Activated T-cell treated with anti-CD3 and anti-CD28 coated beads for 48 hours (primary cell): ENCODE measurements at regions not wholly inside any gene's neighbourhood (a gene's known extent, or its start where the extent isn't known, plus 50 kb on each side); places are given as distances from the start of the nearest gene placed in this dataset.
"Not testable (repeated sequence)": the region's sequence is repeated elsewhere in the genome, so short reads cannot be mapped to it uniquely, and the experiment has no call there.

Experiments used
- DNase-seq: peaks from one replicate; pipeline ENCODE4 v3.0.0-alpha.2; 2020; ENCODE audit warnings: low read depth

DNA sequence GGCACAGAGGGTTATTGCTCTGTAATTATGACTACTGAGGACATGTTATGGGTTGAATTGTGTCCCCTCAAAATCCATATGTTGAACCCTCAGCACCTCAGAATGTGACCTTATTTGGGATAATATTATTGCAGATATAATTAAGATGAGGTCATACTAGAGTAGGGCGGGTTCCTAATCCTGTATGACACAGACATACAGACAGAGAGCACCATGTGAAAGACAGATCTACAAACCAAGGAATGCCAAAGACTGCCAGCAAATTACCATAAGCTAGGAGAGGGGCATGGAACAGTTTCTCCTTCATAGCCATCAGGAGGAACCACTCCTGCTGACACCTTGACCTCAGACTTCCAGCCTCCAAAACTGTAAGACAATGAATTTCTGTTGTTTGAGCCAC is 115.2 kb upstream of the OTUD4 start:
- DNase-seq, result no peak

DNA sequence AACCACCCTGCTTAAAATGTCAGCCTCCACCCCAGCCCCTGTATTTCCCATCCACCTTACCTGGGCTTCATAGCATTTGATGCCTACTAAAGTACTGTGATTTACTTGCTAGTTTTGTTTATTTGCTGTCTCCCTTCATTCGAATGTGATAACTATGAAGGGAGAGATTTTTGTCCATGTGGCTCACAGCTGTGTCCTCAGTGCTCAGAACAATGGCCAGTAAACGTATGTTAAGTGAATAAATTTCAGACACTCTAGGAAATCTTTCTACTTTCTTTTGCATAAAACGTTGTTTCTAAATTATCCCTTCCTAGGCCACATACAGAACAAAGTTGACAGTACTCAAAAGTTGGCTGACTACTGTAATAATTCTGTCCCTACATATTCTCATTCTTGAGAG is 114.7 kb upstream of the OTUD4 start:
- DNase-seq, result no peak

GRCh38 chr4:145293658-145294057 is 113.3 kb upstream of the OTUD4 start:
- DNase-seq, result no peak

GRCh38 chr4:145290955-145291354 is 110.6 kb upstream of the OTUD4 start:
- DNase-seq, result no peak

DNA sequence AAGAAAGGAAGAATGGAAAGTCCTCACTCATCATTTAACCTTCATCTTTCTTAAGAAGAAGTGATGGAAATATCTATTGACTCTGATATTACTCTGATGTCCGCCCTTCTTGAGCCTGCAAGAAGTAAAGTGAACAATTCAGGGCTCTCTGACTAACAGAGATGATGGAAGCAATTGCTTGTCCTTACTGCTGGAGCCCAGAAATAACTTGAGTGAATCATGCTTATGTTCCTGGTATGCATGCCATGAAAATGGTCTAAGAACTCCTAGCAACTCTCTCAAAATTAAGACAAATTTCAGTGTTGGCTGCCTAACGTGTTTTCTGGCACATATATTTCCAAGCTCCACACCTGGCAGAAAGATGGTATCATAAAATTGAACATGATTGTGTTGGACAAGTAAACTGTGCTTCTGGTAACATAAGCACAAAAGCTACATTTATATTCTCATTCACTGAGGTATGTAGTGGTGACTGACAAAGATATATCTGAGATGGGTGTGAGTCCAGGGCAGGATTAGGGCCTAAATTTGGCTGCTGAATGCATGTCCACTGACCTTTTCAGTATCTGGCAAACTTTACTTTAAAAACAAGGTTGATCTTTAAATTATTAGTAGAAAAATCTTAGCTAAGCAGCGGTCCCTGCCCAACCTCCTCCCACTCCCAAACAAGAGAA is 109.2 kb upstream of the OTUD4 start:
- no peak for DNase-seq

- no peak for DNase-seq
These were observed 107.0 kb upstream of the OTUD4 start for GRCh38 chr4:145287351-145287750.

DNA sequence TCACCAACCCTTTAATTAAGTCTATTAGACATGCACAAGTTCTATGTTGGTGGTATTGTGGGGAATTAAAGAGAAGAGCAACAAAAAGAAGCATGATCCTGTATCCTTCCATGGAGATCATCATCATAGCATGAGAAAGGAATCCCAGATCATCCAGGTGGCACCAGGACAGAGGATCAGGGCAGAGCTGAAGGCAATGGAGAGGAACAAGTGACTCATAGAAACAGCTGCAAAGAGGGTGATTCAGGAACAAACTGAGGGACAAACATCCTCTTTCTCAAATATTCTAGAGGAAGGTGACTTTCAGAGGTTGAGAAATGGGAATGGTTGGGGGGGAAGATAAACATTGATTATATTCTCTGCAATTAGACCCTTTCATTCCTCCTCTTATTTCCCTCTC is 105.5 kb upstream of the OTUD4 start:
- DNase-seq, result no peak

DNA sequence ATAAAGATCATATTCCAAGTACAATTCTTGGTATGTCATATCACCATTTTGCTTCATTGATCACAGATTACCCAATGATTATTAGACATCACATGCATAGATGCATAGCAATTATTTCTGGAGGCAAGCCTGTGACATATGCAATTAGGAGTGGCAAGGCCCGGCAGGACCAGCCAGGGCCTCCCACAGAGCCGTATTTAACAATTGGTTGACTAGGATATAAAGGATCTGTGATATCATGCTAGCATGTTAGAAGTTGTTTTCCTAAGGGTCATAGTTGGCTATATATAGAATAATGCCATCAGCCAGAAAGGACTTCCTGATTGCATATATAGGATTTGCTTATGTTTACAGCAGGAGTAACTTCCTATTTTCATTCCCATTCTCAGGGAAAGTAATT is 103.5 kb upstream of the OTUD4 start:
- DNase-seq, result no peak

GRCh38 chr4:145281951-145282350 is 101.6 kb upstream of the OTUD4 start:
- no peak for DNase-seq

GRCh38 chr4:145281224-145281623 is 100.8 kb upstream of the OTUD4 start:
- DNase-seq, result no peak

DNA sequence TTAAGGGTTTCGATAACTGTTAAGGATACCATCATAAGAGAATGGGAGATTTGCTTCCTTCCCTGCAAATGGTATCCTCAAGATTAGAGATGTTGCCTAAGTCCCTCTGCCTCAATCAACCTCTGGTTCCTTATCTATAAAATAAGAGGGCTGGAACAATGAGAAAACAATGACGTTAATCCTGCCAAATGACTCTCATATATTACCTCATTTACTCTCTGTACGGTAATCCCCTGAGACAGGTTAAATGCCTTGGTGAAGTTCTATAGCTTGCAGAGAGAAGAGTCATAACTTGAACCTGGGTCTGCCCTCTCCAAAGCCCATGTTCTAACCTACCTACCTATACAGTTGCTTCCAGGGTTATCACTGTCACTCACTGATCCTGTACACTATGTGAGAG is 100.2 kb upstream of the OTUD4 start:
- DNase-seq, result no peak

- no peak for DNase-seq
These were observed 99.0 kb upstream of the OTUD4 start for GRCh38 chr4:145279122-145279960.

GRCh38 chr4:145278341-145279121 is 98.1 kb upstream of the OTUD4 start:
- DNase-seq, result no peak

- no peak for DNase-seq
These were observed 96.6 kb upstream of the OTUD4 start for GRCh38 chr4:145277011-145277410.

- DNase-seq, result no peak
These were observed 95.7 kb upstream of the OTUD4 start for GRCh38 chr4:145276050-145276449.

DNA sequence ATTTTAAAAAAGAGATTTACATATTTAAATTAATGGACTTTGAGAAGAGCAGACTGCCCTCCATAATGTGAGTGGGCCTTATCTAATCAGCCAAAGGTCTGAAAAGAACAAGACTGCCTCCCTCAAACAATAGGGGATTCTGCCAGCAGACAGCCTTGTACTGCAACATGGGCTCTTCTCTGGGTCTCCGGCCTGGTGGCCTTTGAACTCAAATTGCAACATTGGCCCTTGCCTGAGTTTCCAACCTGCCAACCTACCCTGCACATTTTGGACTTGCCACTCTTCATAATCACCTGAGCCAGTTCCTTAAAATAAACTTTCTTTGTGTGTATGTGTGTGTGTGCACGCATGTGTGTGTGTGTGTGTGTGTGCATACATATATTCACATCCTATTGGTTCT is 90.8 kb upstream of the OTUD4 start:
- DNase-seq, result no peak

GRCh38 chr4:145266881-145267280 is 86.5 kb upstream of the OTUD4 start:
- DNase-seq, result no peak

GRCh38 chr4:145260091-145260490 is 79.7 kb upstream of the OTUD4 start:
- DNase-seq, result no peak

DNA sequence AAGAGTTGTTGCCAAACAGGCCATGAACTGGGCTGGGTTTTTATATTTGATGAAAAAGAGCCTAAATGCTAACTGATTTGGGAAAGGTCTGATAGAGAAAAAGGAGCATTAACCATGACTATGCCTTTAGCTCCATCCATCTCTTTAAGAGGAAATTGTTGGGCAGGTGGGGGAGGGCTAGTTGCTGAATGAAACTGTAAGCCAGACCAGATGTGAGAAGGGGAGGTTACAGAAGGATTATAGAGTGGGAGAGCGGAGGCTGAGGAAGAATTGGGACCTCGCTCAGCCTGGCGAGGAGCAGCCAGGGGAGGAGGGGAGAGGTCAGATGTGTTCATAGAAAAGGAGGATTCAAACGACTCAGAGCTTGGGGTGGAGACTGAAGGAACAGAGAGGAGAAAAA is 74.9 kb upstream of the OTUD4 start:
- DNase-seq, result not testable (repeated sequence)

DNA sequence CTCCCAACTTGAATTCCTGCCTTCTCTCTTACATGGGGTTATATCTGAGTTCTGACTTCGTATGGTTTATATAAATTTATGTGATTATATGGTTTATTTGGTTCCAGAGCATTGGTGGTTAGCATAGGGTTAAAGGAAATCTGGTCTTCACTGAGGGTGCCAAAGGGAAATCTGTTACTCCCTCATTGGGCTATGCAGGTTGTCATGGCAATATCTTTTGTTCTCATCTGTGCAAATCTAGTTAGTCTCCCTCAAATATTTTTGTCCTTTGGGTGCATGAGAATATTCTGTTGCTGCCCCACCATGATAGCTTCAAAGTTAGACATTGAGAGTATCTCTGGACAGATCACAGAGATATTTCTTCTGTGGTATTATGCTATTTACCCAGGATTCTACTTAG is 71.8 kb upstream of the OTUD4 start:
- no peak for DNase-seq

GRCh38 chr4:145251391-145251790 is 71.0 kb upstream of the OTUD4 start:
- no peak for DNase-seq

DNA sequence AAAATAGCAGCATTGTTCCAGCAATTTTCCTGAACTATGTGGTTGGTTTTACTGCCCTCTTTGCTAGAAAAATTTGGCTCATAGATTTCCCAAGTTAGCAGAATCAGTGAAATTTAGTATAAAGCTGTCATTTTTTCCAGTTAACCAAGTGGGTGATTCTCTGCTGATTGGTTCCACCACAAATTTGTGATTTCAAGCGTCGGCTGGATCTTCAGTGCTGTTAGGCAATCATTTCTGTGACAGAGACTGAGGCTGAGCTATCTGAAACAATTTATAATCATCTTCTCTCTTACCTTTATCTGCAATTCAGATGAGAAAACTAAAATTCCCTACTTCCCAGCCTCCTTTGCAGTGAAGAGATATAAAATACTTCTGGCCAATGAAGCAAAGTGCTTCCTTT is 68.6 kb upstream of the OTUD4 start:
- DNase-seq, result no peak

DNA sequence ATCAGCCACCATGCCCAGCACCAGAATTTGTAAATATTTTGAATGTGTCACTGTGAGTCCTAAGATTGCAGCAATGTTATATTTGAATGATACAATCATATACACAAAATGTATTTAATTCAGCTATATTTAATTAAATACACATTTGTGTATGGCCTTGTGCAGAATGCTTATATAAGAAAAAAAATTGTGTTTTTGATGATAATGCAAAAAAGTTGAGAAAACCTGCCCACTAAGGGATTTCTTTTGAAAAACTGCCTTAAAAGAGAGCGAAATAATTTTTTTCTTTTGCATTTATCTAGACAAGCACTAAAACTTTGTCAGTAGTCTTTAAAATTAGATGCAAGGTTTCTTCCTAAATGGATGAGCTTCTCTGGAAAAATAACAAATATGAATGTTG is 68.1 kb upstream of the OTUD4 start:
- DNase-seq, result no peak
